Stimulated activated CD4-positive, alpha-beta T cell treated with anti-CD3 and anti-CD28 coated beads, Interleukin-4, amount 100 ng/mL, for 48 hours (primary cell): ENCODE measurements at regions not wholly inside any gene's neighbourhood (a gene's known extent, or its start where the extent isn't known, plus 50 kb on each side); places are given as distances from the start of the nearest gene placed in this dataset.

Experiments
- DNase-seq, 2 donors: peaks; one replicate each; pipeline ENCODE4 v3.0.0-alpha.2; 2020; ENCODE audit warnings: low read depth in 2 of 2

- no peak for DNase-seq
Measured at GRCh38 chr12:82174383-82174782, 183.8 kb downstream of the CCDC59 start.

DNA sequence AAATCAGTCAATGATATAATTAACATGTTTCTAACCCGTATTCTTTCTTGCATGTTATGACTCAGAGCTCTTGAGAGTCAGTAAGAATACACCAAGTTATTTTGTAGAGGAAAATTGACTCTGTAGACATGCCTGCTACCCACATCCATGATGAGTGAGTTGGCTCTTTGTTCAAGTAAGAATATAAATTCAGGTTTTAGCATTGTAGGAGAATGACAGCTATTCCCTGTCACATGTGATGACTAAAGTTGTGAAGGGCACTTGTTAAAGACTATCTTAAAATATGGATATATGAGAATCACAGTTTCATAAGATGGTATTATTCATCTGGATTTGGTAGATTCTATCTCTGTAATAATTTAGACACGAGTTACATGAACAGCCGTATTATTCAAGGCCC is 209.1 kb downstream of the CCDC59 start:
- no peak for DNase-seq

DNA sequence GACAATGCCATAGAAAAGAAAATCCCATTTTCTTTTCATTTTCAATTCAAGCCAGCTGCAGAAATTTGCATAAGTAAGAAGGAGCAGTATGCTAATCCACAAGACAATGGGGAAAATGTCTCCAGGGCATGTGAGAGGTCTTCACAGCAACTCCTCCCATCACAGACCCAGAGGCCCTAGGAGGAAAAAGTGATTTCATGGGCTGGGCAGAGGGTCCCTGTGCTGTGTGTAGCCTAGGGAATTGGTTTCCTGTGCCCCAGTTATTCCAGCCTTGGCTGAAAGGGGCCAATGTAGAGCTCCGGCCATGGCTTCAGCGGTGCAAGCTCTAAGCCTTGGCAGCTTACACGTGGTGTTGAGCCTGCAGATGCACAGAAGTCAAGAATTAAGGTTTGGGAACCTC is 211.4 kb downstream of the CCDC59 start:
- no peak for DNase-seq

GRCh38 chr12:82144505-82144904 is 213.7 kb downstream of the CCDC59 start:
- no peak for DNase-seq

- DNase-seq: no peak
Measured at GRCh38 chr12:82132390-82132789, 225.8 kb downstream of the CCDC59 start.

- no peak for DNase-seq
Measured at GRCh38 chr12:82130762-82131161, 227.4 kb downstream of the CCDC59 start.

DNA sequence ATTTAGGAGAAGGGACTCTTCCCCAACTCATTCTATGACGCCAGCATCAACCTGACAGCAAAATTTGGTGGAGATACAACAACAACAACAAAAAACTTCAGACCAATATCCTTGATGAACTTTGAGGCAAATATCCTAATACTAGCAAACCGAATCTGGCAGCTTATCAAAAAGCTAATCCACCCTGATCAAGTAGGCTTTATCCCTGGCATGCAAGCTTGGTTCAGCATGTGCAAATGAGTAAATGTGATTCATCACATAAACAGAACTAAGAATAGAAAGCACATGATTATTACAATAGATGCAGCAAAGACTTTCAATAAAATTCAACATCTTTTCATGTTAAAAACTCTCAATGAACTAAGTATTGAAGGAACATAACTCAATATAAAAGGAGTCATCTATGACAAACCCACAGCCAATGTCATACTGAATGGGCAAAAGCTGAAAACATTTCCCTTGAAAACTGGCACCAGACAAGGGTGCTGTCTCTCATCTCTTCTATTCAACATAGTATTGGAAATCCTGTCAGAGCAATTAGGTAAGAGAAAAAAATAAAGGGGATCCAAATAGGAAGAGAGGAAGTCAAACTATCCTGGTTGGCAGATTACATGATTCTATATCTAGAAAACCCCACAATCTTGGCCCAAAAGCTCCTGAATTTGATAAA is 233.3 kb downstream of the CCDC59 start:
- DNase-seq: no peak

GRCh38 chr12:82121545-82121944 is 236.6 kb downstream of the CCDC59 start:
- DNase-seq: no peak

DNA sequence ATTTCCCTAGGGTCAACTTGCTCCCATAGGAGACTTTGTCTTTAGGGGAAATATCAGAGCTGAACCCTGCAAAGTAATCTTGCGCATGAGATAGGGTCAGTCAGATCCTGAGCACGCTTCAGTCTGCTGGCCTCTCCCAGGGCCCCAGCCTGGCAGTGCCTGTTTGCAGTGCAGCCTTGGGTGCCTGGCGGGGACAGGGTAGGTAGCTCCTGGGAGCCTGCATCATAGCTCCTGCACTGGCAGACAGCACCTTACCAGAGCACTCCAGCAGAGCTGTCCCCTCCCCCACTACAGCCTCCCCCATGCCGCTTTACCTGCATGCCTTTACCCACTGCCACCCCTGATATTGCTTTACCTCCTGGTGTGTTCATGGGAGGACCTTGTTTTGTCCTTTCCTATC is 237.3 kb downstream of the CCDC59 start:
- DNase-seq: no peak

DNA sequence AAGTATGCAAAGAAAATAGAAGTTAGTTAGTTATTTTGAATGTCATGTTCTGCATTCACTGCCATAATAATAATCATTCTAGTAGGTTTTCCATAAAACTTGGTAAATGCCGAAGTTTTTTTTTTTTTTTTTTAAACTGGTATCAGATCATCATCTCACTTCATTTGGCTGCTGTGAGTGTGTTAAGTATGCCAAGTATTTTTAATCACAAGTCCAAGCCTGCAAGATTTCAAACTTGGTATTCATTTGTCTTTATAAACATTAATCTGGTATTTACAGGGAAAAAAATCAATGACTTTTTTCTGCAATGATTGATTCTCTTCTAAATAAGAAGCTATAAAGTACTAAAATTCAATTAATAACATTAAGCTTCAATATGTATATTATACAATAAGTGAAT is 248.9 kb downstream of the CCDC59 start:
- DNase-seq: no peak

GRCh38 chr12:82108615-82109014 is 249.6 kb downstream of the CCDC59 start:
- no peak for DNase-seq

- no peak for DNase-seq
Measured at GRCh38 chr12:82099216-82099615, 259.0 kb downstream of the CCDC59 start.

DNA sequence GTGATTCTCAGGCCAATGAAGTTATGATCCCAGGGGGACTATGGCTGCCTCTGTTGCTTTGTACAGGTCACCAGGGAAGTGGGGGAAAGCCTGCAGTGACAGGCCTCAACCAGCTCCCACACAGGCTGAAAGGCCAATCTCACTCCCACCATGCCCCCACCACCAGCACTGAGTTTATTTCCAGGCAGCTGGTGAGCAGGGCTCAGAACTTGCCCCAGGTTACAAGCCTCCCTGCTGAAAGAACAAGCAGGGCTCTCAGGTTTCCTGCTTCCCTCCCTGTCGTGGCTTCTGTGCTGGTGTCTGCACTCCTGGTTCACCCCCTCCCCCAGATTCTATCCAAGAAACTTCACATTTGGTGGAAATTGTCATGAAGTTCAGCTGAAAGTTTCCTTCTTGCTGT is 260.3 kb downstream of the CCDC59 start:
- DNase-seq: no peak

DNA sequence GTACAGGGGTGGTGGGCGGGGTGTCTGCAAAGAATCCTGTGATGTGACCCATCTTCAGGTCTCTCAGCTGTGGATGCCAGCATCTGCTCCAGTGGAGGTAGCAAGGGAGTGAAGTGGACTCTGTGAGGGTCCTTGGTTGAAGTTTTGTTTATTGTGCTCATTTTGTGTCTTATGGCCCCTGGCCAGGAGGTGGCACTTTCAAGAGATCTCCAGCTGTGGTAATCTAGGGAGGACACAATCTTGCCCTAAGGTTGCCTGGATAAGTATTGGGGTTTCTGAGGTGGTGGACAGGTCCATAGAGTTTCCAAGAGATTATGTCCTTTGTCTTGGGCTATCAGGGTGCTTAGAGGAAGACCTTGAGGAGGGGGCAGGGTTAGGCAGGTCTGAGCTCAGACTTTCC is 260.7 kb downstream of the CCDC59 start:
- no peak for DNase-seq

- no peak for DNase-seq
Measured at GRCh38 chr12:82090165-82090564, 268.0 kb downstream of the CCDC59 start.

- no peak for DNase-seq
Measured at GRCh38 chr12:82089369-82090121, 268.6 kb downstream of the CCDC59 start.

DNA sequence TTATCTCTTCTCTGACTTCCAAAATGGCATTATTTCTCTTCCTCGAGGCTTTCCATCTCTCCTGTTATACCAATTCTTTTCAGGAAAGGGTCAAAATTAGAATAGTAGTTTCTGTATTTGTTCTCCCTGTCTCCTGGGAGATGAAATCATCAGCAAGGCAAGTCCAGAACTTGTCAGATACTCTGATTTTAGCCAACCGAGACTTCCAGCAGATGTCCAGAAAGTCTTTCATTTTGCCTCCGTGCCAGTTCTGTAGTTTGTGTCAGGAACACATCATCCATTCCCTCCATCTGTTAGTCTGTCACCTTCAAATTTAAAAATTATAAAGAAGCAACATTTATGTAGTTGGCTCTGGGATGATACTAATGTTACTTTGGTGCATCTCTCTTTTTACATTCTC is 275.7 kb downstream of the CCDC59 start:
- no peak for DNase-seq

- DNase-seq: no peak
Measured at GRCh38 chr12:82069931-82070514, 288.2 kb downstream of the CCDC59 start.

DNA sequence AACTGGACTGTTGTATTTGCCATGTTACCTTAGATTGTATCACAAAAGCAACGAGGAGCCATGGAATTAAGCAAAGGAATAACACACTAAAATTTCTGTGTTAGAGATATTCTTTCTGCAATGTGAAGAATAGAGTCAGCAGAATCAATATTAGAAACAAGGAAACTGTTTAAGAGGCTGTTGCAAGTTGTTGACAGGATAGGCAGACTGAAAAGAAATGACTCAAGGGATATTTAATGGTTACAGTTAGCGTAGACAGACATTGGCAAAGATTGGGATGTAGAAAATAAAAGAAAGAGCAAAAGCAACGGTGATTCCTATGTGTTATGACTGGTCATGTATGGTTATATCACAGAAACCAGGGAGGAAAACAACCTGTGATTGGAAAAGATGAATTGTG is 299.0 kb upstream of the PPFIA2 start:
- DNase-seq: no peak

DNA sequence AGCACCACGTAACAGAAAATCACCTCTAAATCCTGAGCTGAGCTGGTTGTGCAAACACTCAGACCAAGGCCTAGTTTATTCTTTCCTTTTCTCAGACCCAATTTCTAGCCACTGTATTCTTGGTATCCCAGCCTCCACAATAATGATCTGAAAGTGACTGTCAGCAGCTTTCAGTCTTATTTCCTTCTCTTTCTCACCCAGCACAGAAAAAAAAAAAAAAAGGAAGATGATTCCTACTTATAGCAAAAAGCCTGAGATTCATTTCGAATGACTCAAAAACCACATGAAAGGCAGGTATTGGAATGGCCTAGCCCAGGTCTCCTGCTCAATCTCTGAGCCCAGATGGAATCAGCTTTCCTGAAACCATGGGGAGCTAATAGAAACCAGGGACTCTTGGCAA is 298.6 kb upstream of the PPFIA2 start:
- no peak for DNase-seq

DNA sequence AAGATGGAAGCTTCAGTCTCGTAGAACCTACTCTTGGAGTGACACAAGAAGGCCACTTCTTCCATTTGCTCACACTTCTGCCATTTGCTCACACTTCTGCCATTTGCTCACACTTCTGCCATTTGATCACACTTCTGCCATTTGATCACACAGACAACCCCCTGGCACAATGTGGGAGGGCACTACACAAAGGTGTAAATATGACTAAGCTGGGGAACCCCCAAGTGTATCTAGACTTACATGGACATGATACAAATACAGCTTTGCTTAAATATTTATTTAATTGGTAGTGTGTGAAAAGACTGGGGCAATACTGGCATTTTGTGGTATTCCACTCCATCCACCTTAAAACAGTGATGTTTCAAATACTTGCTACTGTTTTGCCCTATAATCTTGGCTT is 296.2 kb upstream of the PPFIA2 start:
- no peak for DNase-seq

GRCh38 chr12:82054566-82054965 is 295.4 kb upstream of the PPFIA2 start:
- no peak for DNase-seq

DNA sequence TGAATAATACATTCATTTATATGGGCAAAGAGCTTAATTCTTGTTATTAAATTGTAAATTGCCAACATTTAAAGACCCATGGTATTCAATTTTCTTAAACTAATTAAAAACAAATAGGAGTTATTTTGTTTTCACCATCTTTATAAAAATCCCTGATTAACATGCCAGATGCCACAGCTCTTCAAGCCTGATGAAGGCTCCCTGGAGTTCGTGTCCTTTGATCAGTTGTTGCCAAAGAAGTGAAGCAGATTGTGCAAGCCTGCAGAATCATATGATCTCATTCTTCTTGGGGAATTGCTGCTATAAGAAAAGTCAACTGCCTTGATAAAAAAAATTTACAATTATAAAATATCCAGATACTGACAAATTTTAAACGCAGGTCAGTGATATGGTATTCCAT is 288.3 kb upstream of the PPFIA2 start:
- DNase-seq: no peak
